GM23338 (cell line): ENCODE measurements at regions not wholly inside any gene's neighbourhood (a gene's known extent, or its start where the extent isn't known, plus 50 kb on each side); places are given as distances from the start of the nearest gene placed in this dataset.

ENCODE experiments used
- ATAC-seq: fragments of 200-7000 bp; cut with Tn5 transposase; 3 replicates; pipeline ENCODE4 v1.9.1; 2020
- DNase-seq: peaks from one replicate; pipeline ENCODE4 v3.0.0-alpha.2; 2015; ENCODE audit warnings: low spot score
- H2AFZ ChIP-seq: fragments of 200-600 bp; sonication (generic); 2 replicates; pipeline ENCODE4 v1.8.0; 2016; ENCODE audit warnings: antibody characterized with exemption, mild to moderate bottlenecking, moderate library complexity
- H3F3A ChIP-seq: fragments of 200-600 bp; sonication (generic); replicated peaks from 2 replicates; pipeline ENCODE4 v1.8.0; 2017; ENCODE audit warnings: antibody characterized with exemption, mixed run types, low read depth
- H3K27ac ChIP-seq: fragments of 200-600 bp; sonication (generic); 2 replicates; pipeline ENCODE4 v1.6.1; 2016; ENCODE audit warnings: low read depth
- H3K27me3 ChIP-seq: fragments of 200-600 bp; sonication (generic); 2 replicates; pipeline ENCODE4 v1.8.0; 2016; ENCODE audit warnings: mild to moderate bottlenecking, mixed run types, moderate library complexity; ENCODE audit not compliant: insufficient read depth
- H3K36me3 ChIP-seq: fragments of 200-600 bp; sonication (generic); 2 replicates; pipeline ENCODE4 v1.8.0; 2016; ENCODE audit warnings: mild to moderate bottlenecking; ENCODE audit not compliant: insufficient read depth
- H3K4me1 ChIP-seq: fragments of 200-600 bp; sonication (generic); 2 replicates; pipeline ENCODE4 v1.8.0; 2016; ENCODE audit warnings: mild to moderate bottlenecking, moderate library complexity; ENCODE audit not compliant: insufficient read depth
- H3K4me2 ChIP-seq: fragments of 200-600 bp; sonication (generic); 2 replicates; pipeline ENCODE4 v1.7.1; 2017; ENCODE audit warnings: mixed run types
- H3K4me3 ChIP-seq: fragments of 200-600 bp; sonication (generic); 2 replicates; pipeline ENCODE4 v1.6.1; 2016; ENCODE audit warnings: mixed run types
- H3K79me2 ChIP-seq: fragments of 200-600 bp; sonication (generic); replicated peaks from 2 replicates; pipeline ENCODE4 v1.8.0; 2017; ENCODE audit warnings: mild to moderate bottlenecking; ENCODE audit not compliant: insufficient read depth
- H3K9me2 ChIP-seq: fragments of 200-600 bp; sonication (generic); 2 replicates; pipeline ENCODE4 v1.8.0; 2017; ENCODE audit not compliant: insufficient read depth
- H4K20me1 ChIP-seq: fragments of 200-600 bp; sonication (generic); replicated peaks from 2 replicates; pipeline ENCODE4 v1.8.0; 2017; ENCODE audit warnings: mild to moderate bottlenecking; ENCODE audit not compliant: insufficient read depth
- H3K27ac Mint-ChIP-seq: 2 replicates; pipeline ENCODE4 v1.8.0; 2020; ENCODE audit warnings: inconsistent platforms, mild to moderate bottlenecking, moderate library complexity, mixed read lengths
- H3K27me3 Mint-ChIP-seq: 3 replicates; pipeline ENCODE4 v1.8.0; 2022; ENCODE audit warnings: low read depth, mild to moderate bottlenecking, moderate library complexity, mixed read lengths, inconsistent platforms; ENCODE audit not compliant: insufficient read depth, poor library complexity
- H3K36me3 Mint-ChIP-seq: 3 replicates; pipeline ENCODE4 v1.8.0; 2021; ENCODE audit warnings: low read depth, mild to moderate bottlenecking, inconsistent platforms, moderate library complexity, mixed read lengths
- H3K4me1 Mint-ChIP-seq: 3 replicates; pipeline ENCODE4 v1.8.0; 2020; ENCODE audit warnings: mild to moderate bottlenecking, inconsistent platforms, mixed read lengths
- H3K4me3 Mint-ChIP-seq: 3 replicates; pipeline ENCODE4 v1.8.0; 2021; ENCODE audit warnings: moderate library complexity, mild to moderate bottlenecking, inconsistent platforms, mixed read lengths
- H3K9me3 Mint-ChIP-seq: 3 replicates; pipeline ENCODE4 v1.8.0; 2020; ENCODE audit warnings: moderate library complexity, mild to moderate bottlenecking, inconsistent platforms, mixed read lengths
- EZH2phosphoT487 ChIP-seq: fragments of 200-600 bp; sonication (generic); IDR thresholded peaks from one replicate; pipeline ENCODE4 v1.8.1; 2018; ENCODE audit warnings: antibody characterized with exemption; ENCODE audit not compliant: unreplicated experiment
- NANOG ChIP-seq: IDR thresholded peaks from 2 replicates; pipeline ENCODE4 v1.6.1; 2016; ENCODE audit warnings: antibody characterized with exemption, borderline replicate concordance
- POLR2AphosphoS5 ChIP-seq: IDR thresholded peaks from 2 replicates; pipeline ENCODE4 v1.6.1; 2016; ENCODE audit warnings: antibody characterized with exemption, low read depth
- STAT1 ChIP-seq: IDR thresholded peaks from one replicate; pipeline ENCODE4 v1.6.1; 2016; ENCODE audit warnings: antibody characterized with exemption; ENCODE audit not compliant: unreplicated experiment
- ZNF114 ChIP-seq: fragments of 250-450 bp; sonication (Bioruptor Pico); IDR thresholded peaks from 2 replicates; pipeline ENCODE4 v1.5.0; 2020; ENCODE audit warnings: mild to moderate bottlenecking, moderate library complexity
- TF ChIP-seq, protein P1 (sequence below): IDR thresholded peaks from 2 replicates; pipeline ENCODE4 v1.6.1; 2016; ENCODE audit warnings: antibody characterized with exemption
- TF ChIP-seq, protein P2 (sequence below): fragments of 250-450 bp; sonication (Bioruptor Pico); IDR thresholded peaks from 2 replicates; pipeline ENCODE4 v1.5.0; 2020; ENCODE audit warnings: mild to moderate bottlenecking, moderate library complexity

DNA sequence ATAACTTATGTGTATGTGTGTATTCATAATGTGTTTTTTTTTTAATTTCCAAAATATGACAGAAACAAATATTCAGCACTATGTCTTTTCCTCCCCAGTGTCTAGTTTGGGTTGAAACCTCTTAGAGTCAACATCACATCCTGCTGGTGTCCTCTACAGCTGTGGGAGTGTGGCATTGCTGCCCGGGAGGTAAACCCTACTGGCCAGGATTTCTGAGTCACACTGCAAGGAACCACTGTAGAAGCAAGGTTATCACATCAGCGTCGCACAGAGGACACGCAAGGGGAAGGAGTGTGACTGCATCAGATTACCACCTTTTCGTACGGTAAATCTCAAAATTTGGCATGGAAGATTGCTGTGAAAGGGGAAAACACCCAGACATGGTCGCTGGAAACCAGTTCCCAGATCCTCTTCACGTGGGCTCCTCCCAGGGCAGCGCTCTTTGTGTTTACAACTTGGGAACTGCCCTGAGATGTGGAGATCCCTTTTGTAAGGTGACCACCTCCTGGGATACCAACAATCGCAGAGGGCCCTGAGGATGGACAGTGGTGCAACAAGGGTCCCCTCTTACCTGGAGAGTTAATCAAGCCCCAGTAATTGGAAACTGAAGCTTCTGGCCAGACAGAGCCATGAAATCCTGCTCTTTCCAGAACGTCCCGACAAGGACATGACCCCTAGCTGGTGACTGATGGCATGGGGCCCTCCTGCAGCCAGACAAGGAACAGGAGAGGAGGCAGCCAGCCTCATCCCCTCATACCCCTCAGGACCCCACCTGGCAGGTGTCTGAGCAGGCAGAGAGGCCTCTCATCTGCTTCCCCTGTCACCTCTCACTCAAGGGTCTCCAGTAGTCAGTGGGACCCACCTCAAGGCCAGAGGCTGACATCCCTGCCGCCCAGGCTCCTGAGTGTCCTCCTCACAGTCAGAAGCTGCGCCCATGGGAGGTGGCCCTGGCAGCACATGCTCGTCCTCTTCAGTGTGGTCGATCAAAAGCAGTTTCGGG is 194.7 kb downstream of the MED10 start:
- peaks cover 4% of the 10 kb centered on the region; the same call in 2 of the 3 replicates for H3K36me3 Mint-ChIP-seq
- Histone ChIP-seq H3K9me2 (no peaks in the 10 kb centered on the region), H3K36me3 (no peaks in the 10 kb centered on the region), H3K4me1 (no peaks in the 10 kb centered on the region), H3K4me3 (no peak overlapping the region), H3K4me2 (no peak overlapping the region), H3K79me2 (no peaks in the 10 kb centered on the region), H3F3A (no peaks in the 10 kb centered on the region), H2AFZ (no peak overlapping the region), H3K27ac (no peak overlapping the region), H3K27me3 (no peaks in the 10 kb centered on the region), H4K20me1 (no peaks in the 10 kb centered on the region)
- DNase-seq, result no peak
- no peaks in the 10 kb centered on the region for H3K4me1 Mint-ChIP-seq
- peaks cover 2% of the 10 kb centered on the region for H3K27me3 Mint-ChIP-seq
- no peak overlapping the region for H3K4me3 Mint-ChIP-seq
- peaks cover 6% of the 10 kb centered on the region; the same call in 1 of the 3 replicates for H3K9me3 Mint-ChIP-seq
- TF ChIP-seq POLR2AphosphoS5 (no peak), ZNF114 (CRISPR knock-in tag) (no peak), EZH2phosphoT487 (no peak), STAT1 (no peak), NANOG (no peak)
- TF ChIP-seq, protein P1, sequence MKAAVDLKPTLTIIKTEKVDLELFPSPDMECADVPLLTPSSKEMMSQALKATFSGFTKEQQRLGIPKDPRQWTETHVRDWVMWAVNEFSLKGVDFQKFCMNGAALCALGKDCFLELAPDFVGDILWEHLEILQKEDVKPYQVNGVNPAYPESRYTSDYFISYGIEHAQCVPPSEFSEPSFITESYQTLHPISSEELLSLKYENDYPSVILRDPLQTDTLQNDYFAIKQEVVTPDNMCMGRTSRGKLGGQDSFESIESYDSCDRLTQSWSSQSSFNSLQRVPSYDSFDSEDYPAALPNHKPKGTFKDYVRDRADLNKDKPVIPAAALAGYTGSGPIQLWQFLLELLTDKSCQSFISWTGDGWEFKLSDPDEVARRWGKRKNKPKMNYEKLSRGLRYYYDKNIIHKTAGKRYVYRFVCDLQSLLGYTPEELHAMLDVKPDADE, result no peak
- TF ChIP-seq, protein P2, sequence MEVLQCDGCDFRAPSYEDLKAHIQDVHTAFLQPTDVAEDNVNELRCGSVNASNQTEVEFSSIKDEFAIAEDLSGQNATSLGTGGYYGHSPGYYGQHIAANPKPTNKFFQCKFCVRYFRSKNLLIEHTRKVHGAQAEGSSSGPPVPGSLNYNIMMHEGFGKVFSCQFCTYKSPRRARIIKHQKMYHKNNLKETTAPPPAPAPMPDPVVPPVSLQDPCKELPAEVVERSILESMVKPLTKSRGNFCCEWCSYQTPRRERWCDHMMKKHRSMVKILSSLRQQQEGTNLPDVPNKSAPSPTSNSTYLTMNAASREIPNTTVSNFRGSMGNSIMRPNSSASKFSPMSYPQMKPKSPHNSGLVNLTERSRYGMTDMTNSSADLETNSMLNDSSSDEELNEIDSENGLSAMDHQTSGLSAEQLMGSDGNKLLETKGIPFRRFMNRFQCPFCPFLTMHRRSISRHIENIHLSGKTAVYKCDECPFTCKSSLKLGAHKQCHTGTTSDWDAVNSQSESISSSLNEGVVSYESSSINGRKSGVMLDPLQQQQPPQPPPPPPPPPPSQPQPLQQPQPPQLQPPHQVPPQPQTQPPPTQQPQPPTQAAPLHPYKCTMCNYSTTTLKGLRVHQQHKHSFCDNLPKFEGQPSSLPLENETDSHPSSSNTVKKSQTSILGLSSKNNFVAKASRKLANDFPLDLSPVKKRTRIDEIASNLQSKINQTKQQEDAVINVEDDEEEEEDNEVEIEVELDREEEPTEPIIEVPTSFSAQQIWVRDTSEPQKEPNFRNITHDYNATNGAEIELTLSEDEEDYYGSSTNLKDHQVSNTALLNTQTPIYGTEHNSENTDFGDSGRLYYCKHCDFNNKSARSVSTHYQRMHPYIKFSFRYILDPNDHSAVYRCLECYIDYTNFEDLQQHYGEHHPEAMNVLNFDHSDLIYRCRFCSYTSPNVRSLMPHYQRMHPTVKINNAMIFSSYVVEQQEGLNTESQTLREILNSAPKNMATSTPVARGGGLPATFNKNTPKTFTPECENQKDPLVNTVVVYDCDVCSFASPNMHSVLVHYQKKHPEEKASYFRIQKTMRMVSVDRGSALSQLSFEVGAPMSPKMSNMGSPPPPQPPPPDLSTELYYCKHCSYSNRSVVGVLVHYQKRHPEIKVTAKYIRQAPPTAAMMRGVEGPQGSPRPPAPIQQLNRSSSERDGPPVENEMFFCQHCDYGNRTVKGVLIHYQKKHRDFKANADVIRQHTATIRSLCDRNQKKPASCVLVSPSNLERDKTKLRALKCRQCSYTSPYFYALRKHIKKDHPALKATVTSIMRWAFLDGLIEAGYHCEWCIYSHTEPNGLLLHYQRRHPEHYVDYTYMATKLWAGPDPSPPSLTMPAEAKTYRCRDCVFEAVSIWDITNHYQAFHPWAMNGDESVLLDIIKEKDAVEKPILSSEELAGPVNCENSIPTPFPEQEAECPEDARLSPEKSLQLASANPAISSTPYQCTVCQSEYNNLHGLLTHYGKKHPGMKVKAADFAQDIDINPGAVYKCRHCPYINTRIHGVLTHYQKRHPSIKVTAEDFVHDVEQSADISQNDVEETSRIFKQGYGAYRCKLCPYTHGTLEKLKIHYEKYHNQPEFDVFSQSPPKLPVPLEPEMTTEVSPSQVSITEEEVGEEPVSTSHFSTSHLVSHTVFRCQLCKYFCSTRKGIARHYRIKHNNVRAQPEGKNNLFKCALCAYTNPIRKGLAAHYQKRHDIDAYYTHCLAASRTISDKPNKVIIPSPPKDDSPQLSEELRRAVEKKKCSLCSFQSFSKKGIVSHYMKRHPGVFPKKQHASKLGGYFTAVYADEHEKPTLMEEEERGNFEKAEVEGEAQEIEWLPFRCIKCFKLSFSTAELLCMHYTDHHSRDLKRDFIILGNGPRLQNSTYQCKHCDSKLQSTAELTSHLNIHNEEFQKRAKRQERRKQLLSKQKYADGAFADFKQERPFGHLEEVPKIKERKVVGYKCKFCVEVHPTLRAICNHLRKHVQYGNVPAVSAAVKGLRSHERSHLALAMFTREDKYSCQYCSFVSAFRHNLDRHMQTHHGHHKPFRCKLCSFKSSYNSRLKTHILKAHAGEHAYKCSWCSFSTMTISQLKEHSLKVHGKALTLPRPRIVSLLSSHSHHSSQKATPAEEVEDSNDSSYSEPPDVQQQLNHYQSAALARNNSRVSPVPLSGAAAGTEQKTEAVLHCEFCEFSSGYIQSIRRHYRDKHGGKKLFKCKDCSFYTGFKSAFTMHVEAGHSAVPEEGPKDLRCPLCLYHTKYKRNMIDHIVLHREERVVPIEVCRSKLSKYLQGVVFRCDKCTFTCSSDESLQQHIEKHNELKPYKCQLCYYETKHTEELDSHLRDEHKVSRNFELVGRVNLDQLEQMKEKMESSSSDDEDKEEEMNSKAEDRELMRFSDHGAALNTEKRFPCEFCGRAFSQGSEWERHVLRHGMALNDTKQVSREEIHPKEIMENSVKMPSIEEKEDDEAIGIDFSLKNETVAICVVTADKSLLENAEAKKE (CRISPR knock-in tag), result no peak
- ATAC-seq, result no peak
- no peak overlapping the region for H3K27ac Mint-ChIP-seq
